ENCODE measurements at regions not wholly inside any gene's neighbourhood (a gene's known extent, or its start where the extent isn't known, plus 50 kb on each side); places are given as distances from the start of the nearest gene placed in this dataset.
"Not testable (repeated sequence)": the region's sequence is repeated elsewhere in the genome, so short reads cannot be mapped to it uniquely, and the experiment has no call there.

DNA sequence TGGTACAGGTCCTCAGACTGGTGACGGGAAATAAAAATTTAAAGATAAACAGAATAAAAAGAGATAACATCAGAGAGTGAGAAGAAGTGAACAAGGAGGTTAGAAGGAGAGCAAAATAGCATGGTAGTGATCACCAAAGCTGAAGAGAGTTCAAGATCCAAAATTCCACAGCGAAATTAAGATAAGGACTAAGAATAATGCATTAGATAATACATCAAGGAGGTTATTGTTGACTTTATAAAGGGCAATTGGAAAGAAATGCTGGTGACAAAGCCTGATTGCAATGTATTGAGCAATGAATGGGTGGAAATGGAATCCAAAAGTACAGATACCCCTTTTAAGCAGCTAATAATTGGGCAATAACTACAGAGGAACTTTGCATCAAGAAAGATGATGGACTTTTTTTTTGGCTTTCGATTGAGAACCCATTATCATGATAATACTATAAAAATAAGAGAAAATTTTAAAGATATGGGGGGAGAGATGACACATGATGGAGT lies 101.6 kb upstream of the MAP9 start:
- Histone ChIP-seq H3K9ac (ENCODE audit: low read depth in 1 of 2, low read length in 2 of 2) (no peak overlapping the region), H3K4me1 (ENCODE audit: control insufficient read depth in 1 of 2, insufficient read depth in 2 of 2, low read length in 2 of 2) (no peaks in the 10 kb centered on the region), H3K4me3 (ENCODE audit: low read depth in 1 of 2, low read length in 2 of 2) (no peak overlapping the region), H3K27me3 (ENCODE audit: control insufficient read depth in 1 of 2, insufficient read depth in 2 of 2, low read length in 2 of 2) (no peaks in the 10 kb centered on the region), H3K27ac (ENCODE audit: low read depth, low read length) (no peak overlapping the region), H3K36me3 (ENCODE audit: control insufficient read depth in 1 of 2, insufficient read depth in 2 of 2, low read length in 2 of 2) (no peaks in the 10 kb centered on the region), H3K9me3 (ENCODE audit: control insufficient read depth in 1 of 2, low read length in 2 of 2) (no peaks in the 10 kb centered on the region)

- Histone ChIP-seq H3K9me3 (ENCODE audit: control insufficient read depth in 1 of 2, low read length in 2 of 2) (no peaks in the 10 kb centered on the region), H3K9ac (ENCODE audit: low read depth in 1 of 2, low read length in 2 of 2) (no peak overlapping the region), H3K27me3 (ENCODE audit: control insufficient read depth in 1 of 2, insufficient read depth in 2 of 2, low read length in 2 of 2) (no peaks in the 10 kb centered on the region), H3K4me1 (ENCODE audit: control insufficient read depth in 1 of 2, insufficient read depth in 2 of 2, low read length in 2 of 2) (no peaks in the 10 kb centered on the region), H3K4me3 (ENCODE audit: low read depth in 1 of 2, low read length in 2 of 2) (no peak overlapping the region), H3K27ac (ENCODE audit: low read depth, low read length) (no peak overlapping the region), H3K36me3 (ENCODE audit: control insufficient read depth in 1 of 2, insufficient read depth in 2 of 2, low read length in 2 of 2) (no peaks in the 10 kb centered on the region)
Measured at GRCh38 chr4:155474758-155475157, 98.0 kb upstream of the MAP9 start.

DNA sequence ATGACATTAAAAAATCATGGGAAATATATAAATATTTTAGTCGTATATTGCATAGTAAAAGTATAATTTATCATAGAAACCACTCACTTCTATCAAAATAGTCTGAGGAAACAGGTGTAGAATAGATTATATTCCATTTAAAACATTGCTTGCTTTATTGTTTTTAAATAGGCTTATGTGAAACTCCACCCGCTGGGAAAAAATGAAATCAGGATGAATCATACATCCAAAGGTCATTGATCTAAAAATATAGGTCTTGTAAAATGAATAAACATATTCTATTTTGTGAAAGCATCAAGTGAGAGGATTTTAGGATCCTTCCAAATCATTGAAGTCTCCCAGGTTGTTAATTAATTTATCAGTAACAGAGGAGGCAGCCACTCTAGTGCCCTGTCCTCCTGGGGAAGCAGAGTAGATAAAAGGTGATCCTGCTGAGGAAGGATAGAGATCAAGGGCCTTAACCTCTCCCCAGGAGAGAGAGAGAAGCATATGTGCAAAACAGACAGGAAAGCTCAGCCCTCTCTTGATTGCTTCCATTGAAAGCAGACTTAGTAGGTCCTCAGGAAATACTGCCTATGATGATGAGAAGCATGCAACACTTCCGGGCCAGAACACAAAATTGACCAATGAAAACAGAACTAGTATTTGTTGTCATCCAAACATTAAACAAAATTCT lies 96.8 kb upstream of the MAP9 start:
- no peak overlapping the region for H3K27ac ChIP-seq (ENCODE audit: low read depth, low read length)

DNA sequence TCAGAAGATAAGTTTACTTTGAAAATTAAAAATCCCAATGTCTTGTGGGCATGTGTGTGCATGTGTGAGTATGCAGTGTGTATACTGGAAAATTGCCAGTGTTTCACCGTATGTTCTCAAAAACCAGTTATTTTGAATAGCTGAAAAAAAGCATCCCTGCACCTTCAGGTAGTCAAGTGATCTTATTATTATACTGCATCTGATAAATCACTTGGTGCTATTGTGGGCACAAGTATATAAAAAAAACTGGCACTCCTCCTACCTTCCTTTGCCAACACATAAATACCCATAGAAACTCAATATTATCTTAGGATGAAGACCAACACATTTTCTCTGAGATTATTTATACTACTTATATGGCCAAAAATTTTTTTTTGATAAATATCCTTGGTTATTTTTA lies 91.5 kb upstream of the MAP9 start:
- no peak overlapping the region for H3K4me3 ChIP-seq (ENCODE audit: low read depth in 1 of 2, low read length in 2 of 2)
- H3K9ac ChIP-seq (ENCODE audit: low read depth in 1 of 2, low read length in 2 of 2): no peak overlapping the region
- no peaks in the 10 kb centered on the region for H3K27me3 ChIP-seq (ENCODE audit: control insufficient read depth in 1 of 2, insufficient read depth in 2 of 2, low read length in 2 of 2)
- no peaks in the 10 kb centered on the region for H3K36me3 ChIP-seq (ENCODE audit: control insufficient read depth in 1 of 2, insufficient read depth in 2 of 2, low read length in 2 of 2)
- no peak overlapping the region for H3K27ac ChIP-seq (ENCODE audit: low read depth, low read length)
- H3K4me1 ChIP-seq (ENCODE audit: control insufficient read depth in 1 of 2, insufficient read depth in 2 of 2, low read length in 2 of 2): no peaks in the 10 kb centered on the region
- H3K9me3 ChIP-seq (ENCODE audit: control insufficient read depth in 1 of 2, low read length in 2 of 2): no peaks in the 10 kb centered on the region

More for the DNA sequence above, 96.8 kb upstream of the MAP9 start:
- Histone ChIP-seq H3K9ac (ENCODE audit: low read depth in 1 of 2, low read length in 2 of 2) (no peak overlapping the region), H3K36me3 (ENCODE audit: control insufficient read depth in 1 of 2, insufficient read depth in 2 of 2, low read length in 2 of 2) (no peaks in the 10 kb centered on the region), H3K4me1 (ENCODE audit: control insufficient read depth in 1 of 2, insufficient read depth in 2 of 2, low read length in 2 of 2) (no peaks in the 10 kb centered on the region), H3K9me3 (ENCODE audit: control insufficient read depth in 1 of 2, low read length in 2 of 2) (no peaks in the 10 kb centered on the region), H3K4me3 (ENCODE audit: low read depth in 1 of 2, low read length in 2 of 2) (no peak overlapping the region), H3K27me3 (ENCODE audit: control insufficient read depth in 1 of 2, insufficient read depth in 2 of 2, low read length in 2 of 2) (no peaks in the 10 kb centered on the region)

DNA sequence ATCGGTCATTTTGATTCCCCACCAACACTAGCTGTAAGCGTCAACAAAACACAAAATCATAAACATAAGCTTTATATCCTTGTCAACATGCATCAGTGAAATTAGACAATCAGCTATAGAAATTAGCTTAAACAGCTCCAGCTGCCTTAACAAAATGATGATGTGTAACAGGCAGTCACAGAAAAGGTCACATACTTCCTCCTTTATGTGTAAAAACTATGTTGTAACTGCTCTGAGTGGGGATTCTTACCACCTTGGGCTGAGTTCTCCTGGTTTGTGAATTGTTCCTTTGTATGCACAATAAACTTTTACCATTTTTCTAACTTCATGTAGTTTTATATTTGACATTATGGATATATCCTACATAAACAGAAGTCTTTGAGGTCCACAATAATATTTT lies 73.9 kb upstream of the MAP9 start:
- H3K27ac ChIP-seq (ENCODE audit: low read depth, low read length): no peak overlapping the region
- no peaks in the 10 kb centered on the region for H3K9me3 ChIP-seq (ENCODE audit: control insufficient read depth in 1 of 2, low read length in 2 of 2)
- no peaks in the 10 kb centered on the region for H3K36me3 ChIP-seq (ENCODE audit: control insufficient read depth in 1 of 2, insufficient read depth in 2 of 2, low read length in 2 of 2)
- no peak overlapping the region for H3K4me3 ChIP-seq (ENCODE audit: low read depth in 1 of 2, low read length in 2 of 2)
- H3K27me3 ChIP-seq (ENCODE audit: control insufficient read depth in 1 of 2, insufficient read depth in 2 of 2, low read length in 2 of 2): no peaks in the 10 kb centered on the region
- no peak overlapping the region for H3K9ac ChIP-seq (ENCODE audit: low read depth in 1 of 2, low read length in 2 of 2)
- no peaks in the 10 kb centered on the region for H3K4me1 ChIP-seq (ENCODE audit: control insufficient read depth in 1 of 2, insufficient read depth in 2 of 2, low read length in 2 of 2)

DNA sequence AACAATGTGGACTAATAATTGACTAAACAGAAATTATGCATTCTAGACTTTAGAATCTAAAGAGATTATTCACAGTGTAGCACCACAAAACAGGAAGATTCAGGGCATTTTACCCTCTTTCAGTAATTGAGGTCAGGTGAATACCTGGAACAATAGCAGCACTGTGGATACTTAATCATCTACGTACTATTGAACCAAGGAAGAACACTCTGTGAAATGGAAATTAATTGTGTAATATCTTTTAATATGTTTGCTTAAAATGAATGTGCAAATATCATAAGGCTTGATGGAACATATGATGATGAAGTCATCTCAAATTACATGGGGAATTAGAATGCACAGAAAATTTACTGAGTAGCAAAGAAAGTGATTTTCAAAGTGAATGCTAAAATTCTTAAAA lies 68.5 kb upstream of the MAP9 start:
- H3K9ac ChIP-seq (ENCODE audit: low read depth in 1 of 2, low read length in 2 of 2): no peak overlapping the region
- H3K36me3 ChIP-seq (ENCODE audit: control insufficient read depth in 1 of 2, insufficient read depth in 2 of 2, low read length in 2 of 2): no peaks in the 10 kb centered on the region
- H3K4me1 ChIP-seq (ENCODE audit: control insufficient read depth in 1 of 2, insufficient read depth in 2 of 2, low read length in 2 of 2): no peaks in the 10 kb centered on the region
- no peaks in the 10 kb centered on the region for H3K9me3 ChIP-seq (ENCODE audit: control insufficient read depth in 1 of 2, low read length in 2 of 2)
- H3K27ac ChIP-seq (ENCODE audit: low read depth, low read length): no peak overlapping the region
- H3K4me3 ChIP-seq (ENCODE audit: low read depth in 1 of 2, low read length in 2 of 2): no peak overlapping the region
- peaks cover 0 to 7% of the 10 kb centered on the region in 2 donors for H3K27me3 ChIP-seq (ENCODE audit: control insufficient read depth in 1 of 2, insufficient read depth in 2 of 2, low read length in 2 of 2)

DNA sequence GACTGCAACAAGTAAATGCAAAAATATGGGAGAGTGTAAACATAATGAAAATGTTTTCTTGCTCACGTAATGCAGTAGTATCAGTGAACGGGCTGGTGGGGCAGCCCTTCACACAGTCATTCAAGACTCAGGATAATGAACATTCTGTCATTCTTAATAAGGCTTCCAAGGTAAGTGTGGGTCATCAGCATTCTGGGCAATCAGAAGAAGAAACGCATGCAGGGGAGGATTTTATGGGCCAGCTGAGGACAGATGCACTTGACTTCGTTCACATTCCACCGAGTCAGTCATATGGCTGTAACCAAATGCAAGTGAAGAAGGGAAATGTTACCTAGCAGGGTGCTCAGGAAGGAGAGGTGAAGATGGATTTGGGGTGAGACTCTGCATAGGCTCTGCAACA lies 68.0 kb upstream of the MAP9 start:
- no peaks in the 10 kb centered on the region for H3K4me1 ChIP-seq (ENCODE audit: control insufficient read depth in 1 of 2, insufficient read depth in 2 of 2, low read length in 2 of 2)
- H3K9ac ChIP-seq (ENCODE audit: low read depth in 1 of 2, low read length in 2 of 2): no peak overlapping the region
- H3K9me3 ChIP-seq (ENCODE audit: control insufficient read depth in 1 of 2, low read length in 2 of 2): no peaks in the 10 kb centered on the region
- H3K27ac ChIP-seq (ENCODE audit: low read depth, low read length): no peak overlapping the region
- H3K36me3 ChIP-seq (ENCODE audit: control insufficient read depth in 1 of 2, insufficient read depth in 2 of 2, low read length in 2 of 2): no peaks in the 10 kb centered on the region
- H3K27me3 ChIP-seq (ENCODE audit: control insufficient read depth in 1 of 2, insufficient read depth in 2 of 2, low read length in 2 of 2): peaks cover 0 to 7% of the 10 kb centered on the region in 2 donors
- H3K4me3 ChIP-seq (ENCODE audit: low read depth in 1 of 2, low read length in 2 of 2): no peak overlapping the region

- Histone ChIP-seq H3K27me3 (ENCODE audit: control insufficient read depth in 1 of 2, insufficient read depth in 2 of 2, low read length in 2 of 2) (peaks cover 0 to 7% of the 10 kb centered on the region in 2 donors), H3K9me3 (ENCODE audit: control insufficient read depth in 1 of 2, low read length in 2 of 2) (no peaks in the 10 kb centered on the region), H3K9ac (ENCODE audit: low read depth in 1 of 2, low read length in 2 of 2) (no peak overlapping the region), H3K4me3 (ENCODE audit: low read depth in 1 of 2, low read length in 2 of 2) (peak overlapping the region in 1 of 2 donors; percentile 22), H3K36me3 (ENCODE audit: control insufficient read depth in 1 of 2, insufficient read depth in 2 of 2, low read length in 2 of 2) (no peaks in the 10 kb centered on the region), H3K4me1 (ENCODE audit: control insufficient read depth in 1 of 2, insufficient read depth in 2 of 2, low read length in 2 of 2) (no peaks in the 10 kb centered on the region), H3K27ac (ENCODE audit: low read depth, low read length) (no peak overlapping the region)
Measured at GRCh38 chr4:155442267-155443105, 65.7 kb upstream of the MAP9 start.

DNA sequence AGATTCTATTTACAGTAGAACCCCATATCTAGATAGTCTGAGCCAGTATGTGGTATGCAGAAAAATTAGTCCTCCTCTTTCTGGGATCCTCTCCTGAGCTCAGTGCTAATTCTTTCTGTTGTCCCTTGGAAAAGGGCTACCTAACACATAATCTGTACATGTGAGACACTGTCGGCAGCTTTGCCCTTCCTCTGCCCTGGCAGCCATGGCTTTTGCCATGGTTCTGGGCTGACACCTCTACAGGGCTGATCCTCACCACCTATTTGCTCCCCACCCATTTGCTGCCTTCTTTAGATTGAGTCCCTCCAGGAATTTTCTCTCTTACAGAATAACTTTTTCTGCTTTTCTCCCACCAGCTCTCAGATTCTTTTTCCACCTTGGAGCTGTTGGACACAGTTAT lies 64.7 kb upstream of the MAP9 start:
- Histone ChIP-seq H3K9ac (ENCODE audit: low read depth in 1 of 2, low read length in 2 of 2) (no peak overlapping the region), H3K36me3 (ENCODE audit: control insufficient read depth in 1 of 2, insufficient read depth in 2 of 2, low read length in 2 of 2) (no peaks in the 10 kb centered on the region), H3K4me3 (ENCODE audit: low read depth in 1 of 2, low read length in 2 of 2) (no peak overlapping the region), H3K27me3 (ENCODE audit: control insufficient read depth in 1 of 2, insufficient read depth in 2 of 2, low read length in 2 of 2) (peaks cover 0 to 7% of the 10 kb centered on the region in 2 donors), H3K9me3 (ENCODE audit: control insufficient read depth in 1 of 2, low read length in 2 of 2) (no peaks in the 10 kb centered on the region), H3K4me1 (ENCODE audit: control insufficient read depth in 1 of 2, insufficient read depth in 2 of 2, low read length in 2 of 2) (no peaks in the 10 kb centered on the region), H3K27ac (ENCODE audit: low read depth, low read length) (no peak overlapping the region)

DNA sequence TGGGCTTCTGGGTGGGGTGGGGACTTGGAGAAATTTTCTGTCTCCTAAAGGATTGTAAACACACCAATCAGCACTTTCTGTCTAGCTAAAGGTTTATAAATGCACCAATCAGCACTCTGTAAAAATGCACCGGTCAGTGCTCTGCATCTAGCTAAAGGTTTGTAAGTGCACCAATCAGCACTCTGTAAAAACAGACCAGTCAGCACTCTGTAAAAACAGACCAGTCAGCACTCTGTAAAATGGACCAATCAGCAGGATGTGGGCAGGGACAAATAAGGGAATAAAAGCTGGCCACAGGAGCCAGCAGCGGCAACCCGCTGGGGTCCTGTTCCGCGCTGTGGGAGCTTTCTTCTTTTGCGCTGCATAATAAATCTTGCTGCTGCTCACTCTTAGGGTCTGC lies 63.0 kb upstream of the MAP9 start:
- not testable (repeated sequence) for H3K36me3 ChIP-seq (ENCODE audit: control insufficient read depth in 1 of 2, insufficient read depth in 2 of 2, low read length in 2 of 2); H3K4me3 ChIP-seq (ENCODE audit: low read depth in 1 of 2, low read length in 2 of 2); H3K9ac ChIP-seq (ENCODE audit: low read depth in 1 of 2, low read length in 2 of 2); H3K27me3 ChIP-seq (ENCODE audit: control insufficient read depth in 1 of 2, insufficient read depth in 2 of 2, low read length in 2 of 2); H3K4me1 ChIP-seq (ENCODE audit: control insufficient read depth in 1 of 2, insufficient read depth in 2 of 2, low read length in 2 of 2); H3K9me3 ChIP-seq (ENCODE audit: control insufficient read depth in 1 of 2, low read length in 2 of 2); H3K27ac ChIP-seq (ENCODE audit: low read depth, low read length)

All from duodenal mucosa (tissue), 2 donors.